ENCODE measurements at regions not wholly inside any gene's neighbourhood (a gene's known extent, or its start where the extent isn't known, plus 50 kb on each side); places are given as distances from the start of the nearest gene placed in this dataset.

- no peak for DNase-seq
Measured at GRCh38 chr4:65120287-65120686, 550.0 kb downstream of the EPHA5 start.

GRCh38 chr4:65102419-65102818 lies 567.9 kb downstream of the EPHA5 start:
- no peak for DNase-seq

GRCh38 chr4:65096630-65097029 lies 573.7 kb downstream of the EPHA5 start:
- DNase-seq: no peak

- DNase-seq: no peak
Measured at GRCh38 chr4:65089666-65090065, 580.6 kb downstream of the EPHA5 start.

GRCh38 chr4:65083076-65083475 lies 587.2 kb downstream of the EPHA5 start:
- DNase-seq: no peak

GRCh38 chr4:65071564-65071963 lies 598.7 kb downstream of the EPHA5 start:
- no peak for DNase-seq

- DNase-seq: no peak
Measured at GRCh38 chr4:65069177-65069576, 601.1 kb downstream of the EPHA5 start.

- DNase-seq: no peak
Measured at GRCh38 chr4:65066106-65066505, 604.2 kb downstream of the EPHA5 start.

- no peak for DNase-seq
Measured at GRCh38 chr4:65063601-65064000, 606.7 kb downstream of the EPHA5 start.

- DNase-seq: no peak
Measured at GRCh38 chr4:65050786-65051185, 619.5 kb downstream of the EPHA5 start.

GRCh38 chr4:65046192-65047133 lies 623.8 kb downstream of the EPHA5 start:
- DNase-seq: no peak

- no peak for DNase-seq
Measured at GRCh38 chr4:65033899-65034298, 624.6 kb upstream of the TECRL start.

GRCh38 chr4:65028592-65028991 lies 619.3 kb upstream of the TECRL start:
- no peak for DNase-seq

GRCh38 chr4:65023883-65024670 lies 614.8 kb upstream of the TECRL start:
- DNase-seq: no peak

- no peak for DNase-seq
Measured at GRCh38 chr4:65023081-65023480, 613.8 kb upstream of the TECRL start.

- no peak for DNase-seq
Measured at GRCh38 chr4:65021737-65022136, 612.5 kb upstream of the TECRL start.

GRCh38 chr4:65021149-65021548 lies 611.9 kb upstream of the TECRL start:
- no peak for DNase-seq

- DNase-seq: no peak
Measured at GRCh38 chr4:65019775-65020174, 610.5 kb upstream of the TECRL start.

GRCh38 chr4:65018313-65018712 lies 609.1 kb upstream of the TECRL start:
- DNase-seq: no peak

GRCh38 chr4:65014078-65014477 lies 604.8 kb upstream of the TECRL start:
- no peak for DNase-seq

GRCh38 chr4:65007841-65008439 lies 598.7 kb upstream of the TECRL start:
- DNase-seq: no peak

GRCh38 chr4:64975177-64975576 lies 565.9 kb upstream of the TECRL start:
- DNase-seq: no peak

GRCh38 chr4:64969081-64969480 lies 559.8 kb upstream of the TECRL start:
- DNase-seq: no peak
